NB4 (cell line): ENCODE measurements at regions not wholly inside any gene's neighbourhood (a gene's known extent, or its start where the extent isn't known, plus 50 kb on each side); places are given as distances from the start of the nearest gene placed in this dataset.

ENCODE experiments used
- CTCF ChIP-seq: IDR thresholded peaks from one replicate; pipeline ENCODE4 v1.5.1; 2012; ENCODE audit warnings: low read depth, low read length
- MAX ChIP-seq: IDR thresholded peaks from 2 replicates; pipeline ENCODE4 v1.6.1; 2011; ENCODE audit warnings: low read depth, low read length
- POLR2A ChIP-seq: IDR thresholded peaks from 2 replicates; pipeline ENCODE4 v1.6.1; 2011; ENCODE audit warnings: mild to moderate bottlenecking; ENCODE audit not compliant: insufficient read length; ENCODE audit errors: extremely low read depth

GRCh38 chr13:19020988-19021387 is 160.6 kb downstream of the TUBA3C start:
- TF ChIP-seq CTCF (no peak), POLR2A (no peak), MAX (no peak)
